GM23248 (cell line): ENCODE measurements at regions not wholly inside any gene's neighbourhood (a gene's known extent, or its start where the extent isn't known, plus 50 kb on each side); places are given as distances from the start of the nearest gene placed in this dataset.

Experiments
- DNase-seq: peaks from one replicate; pipeline ENCODE4 v3.0.0-alpha.2; 2015
- H2AFZ ChIP-seq: fragments of 200-600 bp; sonication (generic); 2 replicates; pipeline ENCODE4 v1.6.1; 2016; ENCODE audit warnings: antibody characterized with exemption
- H3F3A ChIP-seq: fragments of 200-600 bp; sonication (generic); 2 replicates; pipeline ENCODE4 v1.6.1; 2016; ENCODE audit warnings: mild to moderate bottlenecking, antibody characterized with exemption, mixed run types; ENCODE audit not compliant: insufficient read depth
- H3K27ac ChIP-seq: fragments of 200-600 bp; sonication (generic); 2 replicates; pipeline ENCODE4 v1.5.1; 2016; ENCODE audit warnings: mild to moderate bottlenecking
- H3K27me3 ChIP-seq: fragments of 200-600 bp; sonication (generic); replicated peaks from 2 replicates; pipeline ENCODE4 v1.6.1; 2016; ENCODE audit warnings: mild to moderate bottlenecking; ENCODE audit not compliant: insufficient read depth
- H3K36me3 ChIP-seq: fragments of 200-600 bp; sonication (generic); 2 replicates; pipeline ENCODE4 v1.6.1; 2016; ENCODE audit warnings: low read depth, mild to moderate bottlenecking
- H3K4me1 ChIP-seq: fragments of 200-600 bp; sonication (generic); 2 replicates; pipeline ENCODE4 v1.6.1; 2016; ENCODE audit warnings: mild to moderate bottlenecking; ENCODE audit not compliant: insufficient read depth
- H3K4me2 ChIP-seq: fragments of 200-600 bp; sonication (generic); one replicate; pipeline ENCODE4 v1.6.1; 2016; ENCODE audit warnings: mild to moderate bottlenecking; ENCODE audit not compliant: unreplicated experiment
- H3K4me3 ChIP-seq: fragments of 200-600 bp; sonication (generic); 2 replicates; pipeline ENCODE4 v1.5.1; 2016; ENCODE audit warnings: mild to moderate bottlenecking
- H3K79me2 ChIP-seq: fragments of 200-600 bp; sonication (generic); 2 replicates; pipeline ENCODE4 v1.6.1; 2016; ENCODE audit warnings: mild to moderate bottlenecking; ENCODE audit not compliant: insufficient read depth
- H3K9ac ChIP-seq: fragments of 200-600 bp; sonication (generic); 2 replicates; pipeline ENCODE4 v1.6.1; 2016; ENCODE audit warnings: mild to moderate bottlenecking
- H3K9me2 ChIP-seq: fragments of 200-600 bp; sonication (generic); 2 replicates; pipeline ENCODE4 v1.6.1; 2016; ENCODE audit warnings: mixed run types, mild to moderate bottlenecking, moderate library complexity; ENCODE audit not compliant: insufficient read depth
- H3K9me3 ChIP-seq: fragments of 200-600 bp; sonication (generic); one replicate; pipeline ENCODE4 v1.6.1; 2017; ENCODE audit warnings: low read depth
- H4K20me1 ChIP-seq: fragments of 200-600 bp; sonication (generic); 2 replicates; pipeline ENCODE4 v1.6.0; 2016; ENCODE audit not compliant: insufficient read depth
- EZH2 ChIP-seq: fragments of 200-600 bp; sonication (generic); IDR thresholded peaks from 2 replicates; pipeline ENCODE4 v1.6.1; 2018; ENCODE audit warnings: antibody characterized with exemption, mild to moderate bottlenecking; ENCODE audit not compliant: insufficient read depth, poor library complexity, severe bottlenecking
- EZH2phosphoT487 ChIP-seq: fragments of 200-600 bp; sonication (generic); IDR thresholded peaks from 2 replicates; pipeline ENCODE4 v1.6.1; 2018; ENCODE audit warnings: antibody characterized with exemption, moderate library complexity, mild to moderate bottlenecking, low read depth; ENCODE audit not compliant: insufficient read depth
- WGBS, 2 experiments: methylation state at CpG; one replicate each; pipeline ENCODE4 v1.1.6; 2015 to 2017; ENCODE audit warnings: low lambda C conversion rate in 2 of 2, low coverage in 1 of 2; ENCODE audit errors: missing lambda C conversion rate in 2 of 2; 5-methylcytosine and 5-hydroxymethylcytosine counted together
- in situ Hi-C: fragments of 300-500 bp; cut with MboI; formaldehyde crosslinking; loops from 2 replicates; pipeline ENCODE4 v1.15.0; 2020

GRCh38 chr3:59460068-59460467 lies 410.2 kb upstream of the CFAP20DC start:
- Histone ChIP-seq H3K27me3 (no peaks in the 10 kb centered on the region), H3F3A (no peaks in the 10 kb centered on the region), H3K27ac (no peak overlapping the region), H3K79me2 (no peaks in the 10 kb centered on the region), H3K4me3 (no peak overlapping the region), H3K36me3 (no peaks in the 10 kb centered on the region), H3K9ac (no peak overlapping the region), H3K9me3 (no peaks in the 10 kb centered on the region), H2AFZ (no peak overlapping the region), H3K9me2 (no peaks in the 10 kb centered on the region), H3K4me2 (no peak overlapping the region), H4K20me1 (no peaks in the 10 kb centered on the region), H3K4me1 (no peaks in the 10 kb centered on the region)
- DNase-seq, result no peak
- no peak for TF ChIP-seq EZH2
- no peak for TF ChIP-seq EZH2phosphoT487
- 48 to 50% methylated on average over 2 of the region's 2 CpGs for WGBS, 2 experiments
- in situ Hi-C loops, result no loop called here

GRCh38 chr3:59456852-59457485 lies 407.1 kb upstream of the CFAP20DC start:
- in situ Hi-C loops, result no loop called here
- Histone ChIP-seq H3K4me3 (no peak overlapping the region), H3K79me2 (no peaks in the 10 kb centered on the region), H2AFZ (no peak overlapping the region), H3K36me3 (no peaks in the 10 kb centered on the region), H3K4me2 (no peak overlapping the region), H3K27ac (no peak overlapping the region), H3F3A (no peaks in the 10 kb centered on the region), H3K9me2 (no peaks in the 10 kb centered on the region), H3K9ac (no peak overlapping the region), H3K9me3 (no peaks in the 10 kb centered on the region), H3K27me3 (no peaks in the 10 kb centered on the region), H4K20me1 (no peaks in the 10 kb centered on the region), H3K4me1 (no peaks in the 10 kb centered on the region)
- TF ChIP-seq EZH2 (no peak), EZH2phosphoT487 (no peak)
- no peak for DNase-seq
- WGBS, 2 experiments, result 60 to 61% methylated on average over 7 of the region's 7 CpGs

GRCh38 chr3:59451800-59452746 lies 402.2 kb upstream of the CFAP20DC start:
- no peaks in the 10 kb centered on the region for H3K4me1 ChIP-seq
- no peaks in the 10 kb centered on the region for H3K9me2 ChIP-seq
- in situ Hi-C loops, result no loop called here
- H3K79me2 ChIP-seq, result no peaks in the 10 kb centered on the region
- 84 to 86% methylated on average over 7 of the region's 7 CpGs for WGBS, 2 experiments
- no peak for DNase-seq
- no peak overlapping the region for H3K4me3 ChIP-seq
- no peak overlapping the region for H3K27ac ChIP-seq
- H4K20me1 ChIP-seq, result no peaks in the 10 kb centered on the region
- no peak overlapping the region for H3K4me2 ChIP-seq
- no peak overlapping the region for H2AFZ ChIP-seq
- no peak overlapping the region for H3K9ac ChIP-seq
- H3F3A ChIP-seq, result no peaks in the 10 kb centered on the region
- H3K27me3 ChIP-seq, result no peaks in the 10 kb centered on the region
- H3K36me3 ChIP-seq, result no peaks in the 10 kb centered on the region
- no peaks in the 10 kb centered on the region for H3K9me3 ChIP-seq
- TF ChIP-seq EZH2phosphoT487 (no peak), EZH2 (no peak)

GRCh38 chr3:59450946-59451763 lies 401.3 kb upstream of the CFAP20DC start:
- in situ Hi-C loops, result no loop called here
- TF ChIP-seq EZH2phosphoT487 (no peak), EZH2 (no peak)
- Histone ChIP-seq H3K4me3 (no peak overlapping the region), H2AFZ (peak overlapping the region; percentile 14; the same call in 1 of the 2 replicates), H3K27ac (no peak overlapping the region), H3K9me3 (no peaks in the 10 kb centered on the region), H3K79me2 (no peaks in the 10 kb centered on the region), H3K27me3 (no peaks in the 10 kb centered on the region), H3K9ac (no peak overlapping the region), H3K4me2 (no peak overlapping the region), H3K4me1 (no peaks in the 10 kb centered on the region), H3K9me2 (no peaks in the 10 kb centered on the region), H4K20me1 (no peaks in the 10 kb centered on the region), H3F3A (no peaks in the 10 kb centered on the region), H3K36me3 (no peaks in the 10 kb centered on the region)
- DNase-seq, result no peak
- WGBS, 2 experiments, result 37 to 45% methylated on average over 6 of the region's 6 CpGs
